Astrocyte (in vitro differentiated cells and primary cell): ENCODE measurements at regions not wholly inside any gene's neighbourhood (a gene's known extent, or its start where the extent isn't known, plus 50 kb on each side); places are given as distances from the start of the nearest gene placed in this dataset.

Experiments used
- EZH2 ChIP-seq: IDR thresholded peaks from 2 replicates; pipeline ENCODE4 v1.6.1; 2012; ENCODE audit warnings: mild to moderate bottlenecking, low read length, inconsistent platforms; ENCODE audit not compliant: insufficient read depth
- TF ChIP-seq, protein P1 (sequence below): IDR thresholded peaks from 2 replicates; pipeline ENCODE4 v1.5.1; 2011; ENCODE audit warnings: low read depth, mild to moderate bottlenecking, inconsistent platforms, low read length, moderate library complexity; ENCODE audit not compliant: insufficient read depth

DNA sequence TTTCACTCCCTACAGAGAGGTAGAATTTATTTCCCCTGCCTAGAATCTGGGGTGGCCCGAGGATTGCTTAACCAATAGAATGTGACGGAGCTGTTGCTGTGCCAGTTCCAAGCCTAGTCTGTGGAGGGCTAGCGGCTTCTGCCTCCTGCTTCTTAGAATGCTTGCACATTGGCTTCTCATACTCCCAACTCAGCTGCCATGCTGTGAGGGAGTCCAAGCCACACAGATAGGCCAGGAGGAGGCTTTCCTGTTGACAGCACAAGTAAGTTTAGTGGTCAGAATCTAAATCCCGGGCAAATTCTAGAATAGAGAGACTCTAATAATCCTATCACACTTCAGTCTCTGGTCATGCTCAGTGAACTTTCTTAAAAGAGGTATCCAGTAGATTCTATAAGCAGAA lies 57.5 kb upstream of the SNRPB2 start:
- TF ChIP-seq, protein P1, sequence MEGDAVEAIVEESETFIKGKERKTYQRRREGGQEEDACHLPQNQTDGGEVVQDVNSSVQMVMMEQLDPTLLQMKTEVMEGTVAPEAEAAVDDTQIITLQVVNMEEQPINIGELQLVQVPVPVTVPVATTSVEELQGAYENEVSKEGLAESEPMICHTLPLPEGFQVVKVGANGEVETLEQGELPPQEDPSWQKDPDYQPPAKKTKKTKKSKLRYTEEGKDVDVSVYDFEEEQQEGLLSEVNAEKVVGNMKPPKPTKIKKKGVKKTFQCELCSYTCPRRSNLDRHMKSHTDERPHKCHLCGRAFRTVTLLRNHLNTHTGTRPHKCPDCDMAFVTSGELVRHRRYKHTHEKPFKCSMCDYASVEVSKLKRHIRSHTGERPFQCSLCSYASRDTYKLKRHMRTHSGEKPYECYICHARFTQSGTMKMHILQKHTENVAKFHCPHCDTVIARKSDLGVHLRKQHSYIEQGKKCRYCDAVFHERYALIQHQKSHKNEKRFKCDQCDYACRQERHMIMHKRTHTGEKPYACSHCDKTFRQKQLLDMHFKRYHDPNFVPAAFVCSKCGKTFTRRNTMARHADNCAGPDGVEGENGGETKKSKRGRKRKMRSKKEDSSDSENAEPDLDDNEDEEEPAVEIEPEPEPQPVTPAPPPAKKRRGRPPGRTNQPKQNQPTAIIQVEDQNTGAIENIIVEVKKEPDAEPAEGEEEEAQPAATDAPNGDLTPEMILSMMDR, result no peak
- TF ChIP-seq EZH2, result no peak
